ENCODE measurements at regions not wholly inside any gene's neighbourhood (a gene's known extent, or its start where the extent isn't known, plus 50 kb on each side); places are given as distances from the start of the nearest gene placed in this dataset.
"Not testable (repeated sequence)": the region's sequence is repeated elsewhere in the genome, so short reads cannot be mapped to it uniquely, and the experiment has no call there.

GRCh38 chr5:136457390-136458013, 92.2 kb upstream of the TRPC7 start:
- Histone ChIP-seq H3K36me3 (no peaks in the 10 kb centered on the region), H3K4me1 (no peaks in the 10 kb centered on the region), H3K27me3 (ENCODE audit: low read depth) (no peaks in the 10 kb centered on the region), H3K4me3 (no peak overlapping the region), H3K9me3 (no peaks in the 10 kb centered on the region), H3K27ac (no peak overlapping the region)
- intact Hi-C loops (cut with DNase I), result no loop called here
- ATAC-seq (no peak), DNase-seq (no peak)
- TF ChIP-seq CTCF (IDR thresholded peaks at IDR 0.05), result no peak

GRCh38 chr5:136455409-136455808, 90.1 kb upstream of the TRPC7 start:
- peaks cover 6% of the 10 kb centered on the region for H3K9me3 ChIP-seq
- H3K36me3 ChIP-seq, result no peaks in the 10 kb centered on the region
- H3K27me3 ChIP-seq (ENCODE audit: low read depth), result no peaks in the 10 kb centered on the region
- no peaks in the 10 kb centered on the region for H3K4me1 ChIP-seq
- H3K27ac ChIP-seq, result no peak overlapping the region
- no peak for TF ChIP-seq CTCF (IDR thresholded peaks at IDR 0.05)
- intact Hi-C loops (cut with DNase I), result no loop called here
- ATAC-seq (no peak), DNase-seq (no peak)
- H3K4me3 ChIP-seq, result no peak overlapping the region

GRCh38 chr5:136453986-136454758, 88.8 kb upstream of the TRPC7 start:
- Histone ChIP-seq H3K27ac (no peak overlapping the region), H3K27me3 (ENCODE audit: low read depth) (no peaks in the 10 kb centered on the region), H3K4me1 (no peaks in the 10 kb centered on the region), H3K4me3 (no peak overlapping the region), H3K9me3 (peaks cover 6% of the 10 kb centered on the region), H3K36me3 (no peaks in the 10 kb centered on the region)
- ATAC-seq (no peak), DNase-seq (no peak)
- no peak for TF ChIP-seq CTCF (IDR thresholded peaks at IDR 0.05)
- intact Hi-C loops (cut with DNase I), result no loop called here

- no peak for ATAC-seq
- Histone ChIP-seq H3K4me3 (no peak overlapping the region), H3K4me1 (no peaks in the 10 kb centered on the region), H3K27ac (no peak overlapping the region), H3K27me3 (ENCODE audit: low read depth) (no peaks in the 10 kb centered on the region), H3K9me3 (peaks cover 6% of the 10 kb centered on the region), H3K36me3 (no peaks in the 10 kb centered on the region)
- intact Hi-C loops (cut with DNase I), result no loop called here
- TF ChIP-seq CTCF (IDR thresholded peaks at IDR 0.05), result no peak
- DNase-seq, result no peak
These were observed 87.9 kb upstream of the TRPC7 start for GRCh38 chr5:136453199-136453598.

- DNase-seq; H3K36me3 ChIP-seq; H3K27ac ChIP-seq; ATAC-seq; intact Hi-C loops (cut with DNase I); H3K9me3 ChIP-seq; H3K4me3 ChIP-seq; H3K27me3 ChIP-seq (ENCODE audit: low read depth); H3K4me1 ChIP-seq: not testable (repeated sequence)
These were observed 82.2 kb upstream of the TRPC7 start for GRCh38 chr5:136447576-136447975.

- ATAC-seq (no peak), DNase-seq (no peak)
- H3K36me3 ChIP-seq, result no peaks in the 10 kb centered on the region
- no peak overlapping the region for H3K27ac ChIP-seq
- no peaks in the 10 kb centered on the region for H3K27me3 ChIP-seq (ENCODE audit: low read depth)
- H3K4me3 ChIP-seq, result no peak overlapping the region
- TF ChIP-seq CTCF (IDR thresholded peaks at IDR 0.05), result no peak
- H3K4me1 ChIP-seq, result no peaks in the 10 kb centered on the region
- intact Hi-C loops (cut with DNase I), result no loop called here
- H3K9me3 ChIP-seq, result peaks cover 6% of the 10 kb centered on the region
These were observed 81.2 kb upstream of the TRPC7 start for GRCh38 chr5:136446565-136446964.

GRCh38 chr5:136444099-136444498, 78.8 kb upstream of the TRPC7 start:
- H3K4me3 ChIP-seq; intact Hi-C loops (cut with DNase I); ATAC-seq; H3K4me1 ChIP-seq; H3K9me3 ChIP-seq; H3K36me3 ChIP-seq; H3K27ac ChIP-seq; DNase-seq; H3K27me3 ChIP-seq (ENCODE audit: low read depth): not testable (repeated sequence)
